GM12872 (cell line): ENCODE measurements at regions not wholly inside any gene's neighbourhood (a gene's known extent, or its start where the extent isn't known, plus 50 kb on each side); places are given as distances from the start of the nearest gene placed in this dataset.

Experiments
- TF ChIP-seq, protein P1 (sequence below): IDR thresholded peaks from 3 replicates; pipeline ENCODE4 v1.5.1; 2011; ENCODE audit warnings: low read depth, mild to moderate bottlenecking, low read length, moderate library complexity; ENCODE audit not compliant: insufficient read depth

GRCh38 chr6:11367638-11368199 lies 135.3 kb upstream of the NEDD9 start:
- TF ChIP-seq, protein P1, sequence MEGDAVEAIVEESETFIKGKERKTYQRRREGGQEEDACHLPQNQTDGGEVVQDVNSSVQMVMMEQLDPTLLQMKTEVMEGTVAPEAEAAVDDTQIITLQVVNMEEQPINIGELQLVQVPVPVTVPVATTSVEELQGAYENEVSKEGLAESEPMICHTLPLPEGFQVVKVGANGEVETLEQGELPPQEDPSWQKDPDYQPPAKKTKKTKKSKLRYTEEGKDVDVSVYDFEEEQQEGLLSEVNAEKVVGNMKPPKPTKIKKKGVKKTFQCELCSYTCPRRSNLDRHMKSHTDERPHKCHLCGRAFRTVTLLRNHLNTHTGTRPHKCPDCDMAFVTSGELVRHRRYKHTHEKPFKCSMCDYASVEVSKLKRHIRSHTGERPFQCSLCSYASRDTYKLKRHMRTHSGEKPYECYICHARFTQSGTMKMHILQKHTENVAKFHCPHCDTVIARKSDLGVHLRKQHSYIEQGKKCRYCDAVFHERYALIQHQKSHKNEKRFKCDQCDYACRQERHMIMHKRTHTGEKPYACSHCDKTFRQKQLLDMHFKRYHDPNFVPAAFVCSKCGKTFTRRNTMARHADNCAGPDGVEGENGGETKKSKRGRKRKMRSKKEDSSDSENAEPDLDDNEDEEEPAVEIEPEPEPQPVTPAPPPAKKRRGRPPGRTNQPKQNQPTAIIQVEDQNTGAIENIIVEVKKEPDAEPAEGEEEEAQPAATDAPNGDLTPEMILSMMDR, result no peak

- TF ChIP-seq, protein P1, result no peak
Measured at GRCh38 chr6:11366934-11367637, 134.6 kb upstream of the NEDD9 start.

DNA sequence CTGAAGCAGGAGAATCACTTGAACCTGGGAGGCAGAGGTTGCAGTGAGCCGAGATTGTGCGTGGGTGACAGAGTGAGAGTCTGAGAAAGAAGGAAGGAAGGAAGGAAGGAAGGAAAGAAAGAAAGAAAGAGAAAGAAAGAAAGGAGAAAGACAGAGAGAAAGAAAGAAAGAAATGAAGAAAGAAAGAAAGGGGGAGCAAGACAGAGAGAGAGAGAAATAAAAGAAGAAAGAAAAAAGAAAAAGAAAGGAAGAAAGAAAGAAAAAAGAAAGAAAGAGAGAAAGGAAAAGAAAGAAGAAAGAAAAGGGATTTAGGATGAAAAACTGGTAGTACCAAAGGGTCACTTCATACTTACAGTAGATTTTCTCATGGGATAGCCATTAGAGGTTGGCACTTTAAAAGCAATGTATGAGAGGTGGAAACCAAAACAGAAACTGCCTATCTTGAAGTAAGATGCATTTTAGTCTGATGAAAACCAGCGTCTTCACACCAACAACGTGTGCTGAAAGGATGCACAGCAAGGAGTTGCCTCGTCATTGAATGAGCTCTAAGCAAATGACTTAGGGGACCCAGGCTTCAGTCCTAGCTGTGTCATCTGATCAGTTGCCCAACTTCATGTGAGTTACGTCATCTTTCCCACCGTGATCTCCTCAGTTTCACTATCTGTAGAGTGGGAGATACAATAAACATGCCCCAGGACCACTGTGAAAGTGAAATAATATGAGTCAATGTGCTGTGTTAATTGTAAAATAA lies 133.9 kb upstream of the NEDD9 start:
- TF ChIP-seq, protein P1, result no peak

GRCh38 chr6:11364971-11365397 lies 132.5 kb upstream of the NEDD9 start:
- TF ChIP-seq, protein P1, result no peak

DNA sequence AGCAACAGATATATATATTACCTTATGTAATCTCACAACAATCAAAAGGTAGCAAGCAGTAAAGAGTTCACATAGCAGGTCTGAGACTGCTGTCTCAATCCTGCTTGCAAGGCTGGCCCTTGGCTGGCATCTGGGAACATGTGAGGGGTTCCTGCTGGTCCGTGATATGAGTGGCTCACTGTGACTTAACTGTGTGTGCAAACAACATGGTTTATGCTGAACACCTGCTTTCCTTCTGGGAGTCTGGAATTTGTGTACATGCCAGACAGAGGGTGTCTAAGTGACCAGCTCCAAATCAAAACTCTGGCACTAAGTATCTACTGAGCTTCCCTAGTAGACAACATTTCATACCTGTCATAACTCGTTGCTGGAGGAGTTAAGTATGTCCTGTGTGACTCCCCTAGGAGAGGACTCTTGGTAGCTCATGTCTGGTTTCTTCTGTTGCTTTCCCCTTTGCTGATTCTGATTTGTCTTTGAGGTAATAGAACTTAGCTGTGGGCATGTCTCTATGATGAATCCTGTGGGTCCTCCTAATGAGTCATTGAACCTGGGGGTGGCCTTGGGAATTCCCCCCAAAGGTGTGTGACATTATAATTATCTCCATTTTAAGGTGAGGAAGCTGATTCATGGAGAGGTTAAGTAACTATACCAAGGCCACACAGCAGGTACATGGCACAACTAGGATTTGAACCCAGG lies 131.6 kb upstream of the NEDD9 start:
- TF ChIP-seq, protein P1, result no peak

DNA sequence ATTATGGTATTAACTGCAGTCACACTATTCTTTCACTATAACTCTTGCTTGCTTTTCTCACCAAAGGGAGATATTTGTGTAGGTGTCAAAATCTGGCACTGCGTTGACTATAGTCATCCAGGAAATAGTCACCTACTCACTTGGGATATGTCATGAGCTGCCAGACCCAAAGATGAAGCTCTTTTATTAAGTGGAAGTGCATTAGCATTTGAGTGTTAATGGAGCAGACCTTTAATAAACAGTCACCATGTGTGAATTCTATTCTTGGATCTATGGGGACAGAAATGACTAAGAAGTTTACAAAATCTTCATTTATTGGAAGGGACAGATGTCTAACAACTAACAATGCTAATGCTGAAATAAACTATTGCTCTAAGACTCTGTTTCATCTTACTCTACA lies 130.1 kb upstream of the NEDD9 start:
- TF ChIP-seq, protein P1, result no peak
